OCI-LY3 (cell line): ENCODE measurements at regions not wholly inside any gene's neighbourhood (a gene's known extent, or its start where the extent isn't known, plus 50 kb on each side); places are given as distances from the start of the nearest gene placed in this dataset.

ENCODE experiments used
- CTCF ChIP-seq: fragments of 200-600, 300-600 bp; sonication (generic); IDR thresholded peaks from 2 replicates; pipeline ENCODE4 v1.5.1; 2014; ENCODE audit warnings: antibody characterized with exemption, low read length, low read depth
- EZH2phosphoT487 ChIP-seq: fragments of 200-600 bp; shearing (Covaris generic); IDR thresholded peaks from 2 replicates; pipeline ENCODE4 v1.6.1; 2018; ENCODE audit warnings: antibody characterized with exemption, mixed run types, low read depth

GRCh38 chr6:50990750-50991446 is 172.2 kb downstream of the TFAP2B start:
- TF ChIP-seq CTCF (no peak), EZH2phosphoT487 (no peak)
